ENCODE measurements at regions not wholly inside any gene's neighbourhood (a gene's known extent, or its start where the extent isn't known, plus 50 kb on each side); places are given as distances from the start of the nearest gene placed in this dataset.
"Not testable (repeated sequence)": the region's sequence is repeated elsewhere in the genome, so short reads cannot be mapped to it uniquely, and the experiment has no call there.

DNA sequence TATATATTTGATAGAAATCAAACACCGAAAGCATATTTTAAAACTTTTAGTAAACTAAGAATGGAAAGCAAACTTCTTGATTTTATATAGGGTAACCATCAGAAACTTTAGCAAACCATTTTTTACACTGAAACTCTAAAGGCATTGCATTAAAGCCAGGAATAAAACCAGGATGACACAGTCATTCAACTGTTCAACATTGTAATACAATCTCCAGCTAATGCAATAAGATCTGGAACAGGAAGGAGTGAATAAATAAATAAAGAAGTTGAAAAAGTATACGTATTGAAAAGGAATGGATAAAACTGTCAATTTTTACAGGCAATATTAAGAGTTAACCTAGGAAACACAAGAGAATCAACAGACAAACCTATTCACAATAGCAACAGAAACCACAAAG is 181.9 kb upstream of the TTC14 start:
- no peak for DNase-seq

DNA sequence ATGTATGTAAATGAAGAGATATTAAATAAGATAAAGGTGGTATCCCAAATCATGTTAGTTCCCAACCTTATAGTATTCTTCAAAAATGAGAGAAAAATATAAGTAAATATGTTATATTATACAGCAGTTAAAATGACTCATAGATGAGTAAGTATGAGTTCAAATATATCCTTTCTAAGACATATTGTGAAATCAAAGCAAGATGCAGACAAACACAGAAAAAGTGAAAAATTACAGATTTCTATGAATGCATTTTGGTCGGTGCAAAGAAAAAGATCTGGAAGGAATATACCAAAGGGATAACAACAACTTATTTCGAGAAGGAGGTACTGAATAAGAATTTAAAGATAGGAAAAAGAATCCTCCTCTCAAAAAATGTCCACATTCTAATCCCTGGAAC is 181.2 kb upstream of the TTC14 start:
- no peak for DNase-seq

DNA sequence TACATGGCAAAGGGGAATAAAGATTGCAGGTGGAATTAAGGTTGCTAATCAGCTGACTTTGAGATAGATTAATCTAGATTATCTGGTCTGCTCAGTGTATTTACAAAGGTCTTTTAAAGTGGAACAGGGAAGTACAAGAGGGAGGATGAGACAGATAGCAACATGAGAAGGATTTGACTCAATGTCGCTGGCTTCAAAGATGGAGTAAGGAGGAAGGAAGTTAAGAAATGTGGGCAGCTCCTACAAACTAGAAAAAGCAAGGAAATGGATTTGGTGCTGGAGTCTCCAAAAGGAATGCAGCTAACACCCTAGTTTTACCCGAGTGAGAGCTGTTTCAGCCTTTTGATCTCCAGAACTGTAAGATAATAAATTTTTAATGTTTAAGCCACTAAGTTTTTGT is 180.7 kb upstream of the TTC14 start:
- no peak for DNase-seq

DNA sequence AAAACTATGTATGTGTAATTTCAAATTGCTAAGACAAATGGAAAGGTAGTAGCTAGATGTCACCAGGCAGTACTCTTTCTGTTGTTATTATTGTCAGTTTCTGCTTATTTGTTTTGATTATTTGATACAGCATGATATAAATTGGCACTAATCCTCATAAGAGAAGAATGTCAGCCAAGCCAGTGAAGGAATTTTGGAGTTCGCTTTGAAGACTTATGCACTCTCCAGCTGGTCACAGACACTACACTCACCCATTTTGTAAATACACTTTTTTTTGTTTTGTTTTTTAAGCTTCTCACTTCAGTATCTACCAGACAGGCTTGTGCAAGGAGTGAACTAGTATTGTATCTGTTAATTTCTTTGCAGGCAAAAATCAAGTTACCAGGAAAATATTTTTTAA is 180.2 kb upstream of the TTC14 start:
- DNase-seq = no peak

DNA sequence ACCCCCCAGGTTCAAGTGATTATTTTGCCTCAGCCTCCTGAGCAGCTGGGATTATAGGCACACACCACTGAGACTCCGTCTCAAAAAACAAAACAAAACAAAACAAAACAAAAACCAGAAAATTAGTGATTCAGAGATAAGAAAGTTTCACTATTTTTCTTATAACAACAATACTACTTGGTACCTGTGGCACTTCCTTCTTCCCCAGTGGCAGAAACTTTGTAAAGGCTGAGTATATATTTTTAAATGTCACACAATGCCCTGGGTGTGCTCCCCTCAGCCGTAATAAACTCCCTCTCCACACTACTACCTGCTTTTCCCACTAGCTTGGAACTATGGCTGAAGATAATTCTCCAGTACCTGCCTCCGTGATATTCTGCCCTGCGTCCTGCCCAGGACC is 177.7 kb upstream of the TTC14 start:
- not testable (repeated sequence) for DNase-seq

DNA sequence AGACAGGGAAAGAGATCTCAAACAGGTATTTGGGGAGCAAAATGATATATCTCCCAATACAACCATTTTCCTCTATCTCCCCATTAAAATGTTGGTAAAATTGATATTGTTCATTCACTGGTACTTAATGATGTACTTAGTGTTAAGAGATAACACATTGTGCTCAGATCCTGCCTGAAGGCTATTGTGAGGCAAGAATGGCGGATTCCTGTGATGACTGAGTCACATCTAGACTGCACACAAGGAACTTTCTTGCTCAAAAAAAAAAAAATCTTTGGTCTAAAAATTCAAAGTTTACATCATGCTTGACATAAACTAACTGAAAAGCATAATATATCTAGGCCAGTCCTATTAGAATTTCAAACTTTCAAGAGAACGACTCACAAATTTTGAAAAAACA is 171.1 kb upstream of the TTC14 start:
- no peak for DNase-seq

DNA sequence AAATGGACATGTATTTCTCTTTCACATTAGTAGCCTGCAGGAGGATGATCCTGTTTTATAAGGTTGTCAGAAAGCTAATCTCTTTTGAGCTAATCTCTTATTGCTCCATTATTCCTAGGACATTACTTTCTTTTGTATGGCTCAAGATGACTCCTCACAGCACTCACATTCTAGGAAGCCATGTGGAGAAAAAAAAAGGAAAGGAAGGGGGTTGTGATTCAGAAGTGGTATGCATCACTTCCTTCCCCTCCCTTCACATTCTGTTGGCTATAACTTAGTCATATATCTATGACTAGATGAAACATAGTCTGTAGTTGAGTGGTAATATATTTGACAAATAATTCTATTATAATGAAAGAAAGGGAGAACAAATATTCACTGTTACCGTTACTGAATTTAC is 168.8 kb upstream of the TTC14 start:
- DNase-seq = no peak

DNA sequence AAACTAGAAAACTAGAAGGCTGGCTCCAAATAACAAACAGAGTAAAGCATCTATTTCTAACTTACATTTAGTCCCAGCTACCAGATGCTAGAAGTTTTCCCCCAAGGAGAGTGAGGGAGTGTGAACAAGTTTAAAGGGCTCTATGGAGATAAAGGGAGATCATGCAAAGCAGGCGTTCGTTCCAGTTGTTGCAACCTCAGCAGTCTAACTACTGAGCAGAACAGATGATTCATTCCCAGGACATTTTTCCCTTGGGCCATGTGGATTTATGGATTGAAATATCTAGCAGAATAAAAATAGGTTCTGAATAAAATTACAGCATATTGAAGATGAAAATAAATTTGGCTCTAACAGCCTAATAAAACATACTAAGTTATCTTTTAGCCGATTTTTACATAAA is 154.8 kb upstream of the TTC14 start:
- DNase-seq = no peak

DNA sequence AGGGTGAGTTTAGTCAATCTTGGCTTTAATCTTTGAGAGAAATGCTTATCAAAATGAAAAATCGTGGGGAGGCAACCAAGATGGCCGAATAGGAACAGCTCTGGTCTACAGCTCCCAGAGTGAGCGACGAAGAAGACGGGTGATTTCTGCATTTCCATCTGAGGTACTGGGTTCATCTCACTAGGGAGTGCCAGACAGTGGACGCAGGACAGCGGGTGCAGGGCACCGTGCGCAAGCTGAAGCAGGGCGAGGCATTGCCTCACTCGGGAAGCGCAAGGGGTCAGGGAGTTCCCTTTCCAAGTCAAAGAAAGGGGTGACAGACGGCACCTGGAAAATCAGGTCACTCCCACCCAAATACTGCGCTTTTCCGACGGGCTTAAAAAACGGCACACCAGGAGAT is 153.6 kb upstream of the TTC14 start:
- not testable (repeated sequence) for DNase-seq

DNA sequence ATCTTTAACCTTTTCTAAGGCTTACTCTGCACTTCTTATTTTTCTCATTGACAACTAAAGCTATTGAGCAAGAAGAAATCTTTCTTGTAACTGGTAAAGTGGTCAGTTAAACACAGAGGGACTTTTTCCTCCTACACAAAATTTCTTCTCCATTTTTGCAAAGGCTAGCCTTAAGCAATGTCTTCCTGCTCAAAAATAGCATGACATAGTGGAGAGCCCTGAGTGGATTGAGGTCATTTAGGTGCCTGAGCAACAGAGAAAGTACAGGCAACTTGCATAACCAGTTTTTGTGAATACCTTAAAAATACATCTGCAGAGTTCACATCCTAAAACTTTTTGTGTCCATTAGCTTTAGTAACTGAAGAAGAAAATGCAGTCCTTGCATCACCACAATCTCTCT is 144.7 kb upstream of the TTC14 start:
- no peak for DNase-seq

DNA sequence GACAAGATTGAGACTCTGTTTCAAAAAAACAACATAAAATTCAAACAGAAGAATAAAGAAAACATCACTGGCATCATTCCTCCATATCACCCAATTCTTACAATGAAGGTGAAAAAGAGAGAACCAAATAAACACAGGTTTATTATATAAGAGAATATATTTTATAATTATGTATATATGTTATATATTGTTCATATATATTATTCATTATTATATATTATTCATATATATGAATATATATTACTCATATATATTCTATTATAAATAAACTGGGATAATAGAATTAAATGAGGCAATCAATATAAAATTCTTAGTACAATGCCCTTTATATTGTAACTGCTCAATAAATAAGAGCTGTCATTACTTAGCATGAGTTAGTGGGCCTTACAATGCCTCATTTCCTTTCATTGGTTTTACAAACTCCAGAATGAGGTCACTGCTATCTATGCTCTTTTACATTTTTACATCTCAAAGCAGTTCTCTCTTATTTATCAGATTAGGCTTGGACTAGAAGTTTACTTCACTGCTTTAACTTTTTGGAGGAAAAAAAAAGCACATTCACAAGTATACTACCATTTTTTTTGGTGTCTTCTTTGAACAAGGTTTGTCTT is 135.5 kb upstream of the TTC14 start:
- no peak for DNase-seq

DNA sequence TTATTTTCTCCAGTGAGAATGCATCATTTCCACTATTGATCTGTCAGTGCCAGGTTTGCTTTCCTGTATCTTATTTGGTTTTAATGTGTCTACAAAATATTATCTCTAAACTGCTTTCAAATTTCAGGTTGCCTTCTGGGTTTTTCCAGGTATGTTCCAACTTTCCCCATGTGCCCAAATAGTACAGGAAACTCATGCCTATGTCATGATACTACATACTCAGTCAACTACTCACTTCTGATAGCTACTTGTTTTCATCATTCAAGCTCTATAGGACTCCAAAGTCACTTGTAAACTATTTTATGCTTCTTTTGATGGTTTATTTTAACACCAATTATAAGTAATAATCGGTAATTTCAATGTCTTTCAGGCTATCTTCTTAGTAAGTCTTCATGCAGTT is 134.8 kb upstream of the TTC14 start:
- DNase-seq = no peak

DNA sequence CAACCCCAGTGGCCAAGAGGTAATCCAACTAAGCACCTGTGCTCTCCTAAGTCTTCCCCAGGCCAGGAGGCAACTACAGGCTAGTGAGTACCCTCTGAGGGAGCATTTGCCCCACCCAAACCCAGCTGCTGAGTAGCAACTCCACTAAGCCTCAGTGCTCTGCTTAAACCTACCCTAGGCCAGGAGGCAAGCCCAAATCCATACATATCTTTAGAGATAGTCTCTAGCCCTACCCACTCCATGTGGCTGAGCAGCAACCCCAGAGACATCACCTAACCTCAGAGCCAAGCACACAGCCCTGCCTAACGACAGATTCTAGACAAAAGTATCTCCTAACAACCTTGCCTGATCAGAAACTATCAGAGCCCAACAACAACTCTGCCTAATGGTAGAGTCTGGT is 132.8 kb upstream of the TTC14 start:
- DNase-seq = no peak

DNA sequence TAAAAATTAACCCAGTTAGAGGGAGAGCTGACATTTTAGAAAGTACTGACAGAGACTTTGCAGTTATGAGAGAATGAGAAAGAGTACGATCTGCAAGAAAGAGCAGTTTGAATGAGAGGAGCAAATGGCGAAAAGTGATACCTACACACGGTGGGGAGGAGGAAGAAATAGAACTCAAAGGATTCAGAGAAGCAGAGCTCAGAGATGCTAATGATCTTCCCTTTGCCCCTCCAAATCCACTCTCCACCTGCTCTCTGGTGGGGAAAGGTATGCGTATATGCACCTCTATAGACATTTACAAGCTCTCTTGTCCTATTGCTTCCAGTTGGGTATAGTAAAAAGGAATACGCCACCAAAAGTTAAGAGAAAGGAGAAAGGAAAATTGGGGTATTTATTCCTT is 123.3 kb upstream of the TTC14 start:
- no peak for DNase-seq

DNA sequence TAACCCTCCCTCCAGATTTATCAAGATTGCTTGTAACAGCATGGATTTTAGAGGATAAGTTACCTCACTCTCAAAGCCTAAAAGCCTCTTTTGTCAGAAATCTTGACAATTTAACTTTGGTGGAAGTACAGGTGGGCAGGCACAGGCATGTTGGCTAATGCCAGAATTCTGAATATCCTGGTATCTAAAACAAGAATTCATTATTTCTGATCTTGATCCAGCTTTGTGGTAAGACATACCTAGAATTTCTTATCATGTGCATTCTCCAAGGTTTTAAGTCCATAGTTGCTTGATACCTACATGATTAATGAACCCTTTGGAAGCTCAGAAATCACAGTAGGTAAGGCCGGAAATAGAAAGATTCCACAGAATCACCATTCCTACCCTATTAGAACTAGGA is 109.9 kb upstream of the TTC14 start:
- no peak for DNase-seq

DNA sequence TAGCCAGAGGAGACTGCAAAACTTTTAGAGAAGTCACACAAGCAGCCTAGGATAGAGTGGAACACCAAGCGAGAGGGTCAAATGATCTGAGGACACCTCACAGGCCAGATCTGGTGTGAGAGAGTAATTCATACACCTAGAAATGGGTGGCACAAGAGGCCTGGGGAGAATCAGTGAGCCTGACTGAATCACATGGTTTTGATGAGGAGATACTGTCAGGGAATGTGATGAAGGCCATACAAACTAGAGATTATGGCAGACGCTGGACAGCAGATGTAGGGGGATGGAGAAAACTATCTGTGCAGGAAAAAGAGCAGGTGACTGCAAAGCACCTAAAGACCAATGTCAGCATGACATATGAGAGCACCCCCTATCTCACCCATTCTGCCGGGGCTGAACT is 105.0 kb upstream of the TTC14 start:
- DNase-seq = no peak

DNA sequence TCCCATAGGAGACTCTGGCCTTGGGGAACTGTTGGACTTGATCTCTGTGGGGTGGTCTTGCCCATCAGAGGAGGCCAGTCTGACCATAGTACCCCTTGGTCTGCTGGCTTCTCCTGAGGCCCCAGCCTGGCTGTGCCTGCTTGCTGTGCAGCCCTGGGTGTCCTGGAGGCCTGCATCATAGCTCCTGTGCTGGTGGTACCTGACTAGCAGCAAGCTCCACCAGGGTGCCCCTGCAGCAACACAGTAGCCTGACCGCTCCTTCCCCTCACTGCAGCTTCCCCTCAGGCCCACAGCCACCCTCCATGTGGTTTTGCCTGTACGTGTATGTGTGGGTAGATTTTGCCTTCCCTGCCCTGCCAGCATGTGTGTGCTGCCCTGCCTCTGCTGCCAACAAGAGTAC is 85.6 kb upstream of the TTC14 start:
- no peak for DNase-seq

DNA sequence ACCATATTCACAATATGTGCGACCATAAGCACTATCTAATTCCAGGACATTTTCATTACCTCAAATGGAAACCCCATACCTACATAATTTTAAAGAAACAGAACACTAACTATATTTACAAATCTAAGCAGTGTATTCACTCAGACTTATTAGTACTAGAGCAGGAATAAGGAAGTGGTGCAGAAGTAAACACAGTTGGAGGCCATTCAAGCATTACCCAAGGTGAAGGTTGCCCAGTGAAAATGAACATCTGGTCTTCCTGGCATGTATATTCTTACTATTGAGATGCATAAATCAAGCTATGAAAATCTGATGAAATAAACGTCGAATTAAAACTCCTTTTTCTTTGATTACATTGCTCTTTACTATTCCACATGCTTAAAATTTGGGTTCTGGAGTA is 78.9 kb upstream of the TTC14 start:
- no peak for DNase-seq

DNA sequence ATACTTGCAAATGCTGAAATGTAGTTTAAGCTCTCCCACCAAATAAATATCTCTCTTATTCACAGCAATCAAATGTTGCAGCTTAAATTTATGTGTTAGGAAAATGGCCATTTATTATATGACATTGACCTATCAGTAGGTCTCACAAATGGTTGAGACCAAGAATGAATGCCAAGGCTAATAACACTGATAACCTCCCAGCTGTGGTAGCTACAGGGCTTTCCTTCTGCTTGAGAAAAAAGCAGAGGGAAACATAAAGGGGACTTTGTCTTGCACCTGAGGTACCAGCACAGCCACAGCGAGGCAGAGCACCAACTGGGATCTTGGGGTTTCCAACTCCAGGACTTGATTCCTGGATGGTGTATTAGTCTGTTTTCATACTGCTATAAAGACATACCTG is 73.1 kb upstream of the TTC14 start:
- no peak for DNase-seq

DNA sequence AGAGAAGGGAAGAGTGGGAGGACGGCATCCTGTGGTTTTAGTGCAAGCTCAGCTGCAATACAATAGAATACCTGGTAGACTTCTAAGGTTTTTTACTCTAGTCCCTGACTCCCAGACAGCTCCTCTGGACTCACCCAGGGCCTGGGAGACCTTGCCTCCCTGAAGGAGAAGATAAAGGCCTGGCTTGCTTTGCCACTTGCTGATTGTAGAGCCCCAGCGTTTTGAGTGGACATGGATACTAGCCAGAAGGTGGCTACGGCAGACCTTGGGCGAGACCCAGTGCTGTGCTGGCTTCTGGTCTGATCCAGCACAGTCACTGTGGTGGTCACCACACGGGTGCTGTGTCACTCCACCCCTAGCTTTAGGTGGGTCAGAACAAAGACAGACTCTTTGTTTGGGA is 72.2 kb upstream of the TTC14 start:
- no peak for DNase-seq

DNA sequence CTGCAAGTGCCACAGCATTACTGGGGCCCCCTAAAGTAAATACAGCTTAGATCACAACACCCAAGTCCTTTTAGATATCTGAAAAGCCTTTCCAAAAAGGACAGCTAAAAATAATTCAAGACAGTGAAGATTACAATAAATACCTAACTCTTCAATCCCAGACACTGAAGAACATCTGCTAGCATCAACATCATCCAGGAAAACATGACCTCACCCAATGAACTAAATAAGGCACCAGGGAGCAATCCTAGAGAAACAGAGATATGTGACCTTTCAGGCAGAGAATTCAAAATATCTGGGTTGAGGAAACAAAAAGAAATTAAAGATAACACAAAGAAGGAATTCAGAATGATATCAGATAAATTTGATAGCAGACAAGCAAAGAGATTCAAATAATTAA is 71.7 kb upstream of the TTC14 start:
- DNase-seq = no peak

DNA sequence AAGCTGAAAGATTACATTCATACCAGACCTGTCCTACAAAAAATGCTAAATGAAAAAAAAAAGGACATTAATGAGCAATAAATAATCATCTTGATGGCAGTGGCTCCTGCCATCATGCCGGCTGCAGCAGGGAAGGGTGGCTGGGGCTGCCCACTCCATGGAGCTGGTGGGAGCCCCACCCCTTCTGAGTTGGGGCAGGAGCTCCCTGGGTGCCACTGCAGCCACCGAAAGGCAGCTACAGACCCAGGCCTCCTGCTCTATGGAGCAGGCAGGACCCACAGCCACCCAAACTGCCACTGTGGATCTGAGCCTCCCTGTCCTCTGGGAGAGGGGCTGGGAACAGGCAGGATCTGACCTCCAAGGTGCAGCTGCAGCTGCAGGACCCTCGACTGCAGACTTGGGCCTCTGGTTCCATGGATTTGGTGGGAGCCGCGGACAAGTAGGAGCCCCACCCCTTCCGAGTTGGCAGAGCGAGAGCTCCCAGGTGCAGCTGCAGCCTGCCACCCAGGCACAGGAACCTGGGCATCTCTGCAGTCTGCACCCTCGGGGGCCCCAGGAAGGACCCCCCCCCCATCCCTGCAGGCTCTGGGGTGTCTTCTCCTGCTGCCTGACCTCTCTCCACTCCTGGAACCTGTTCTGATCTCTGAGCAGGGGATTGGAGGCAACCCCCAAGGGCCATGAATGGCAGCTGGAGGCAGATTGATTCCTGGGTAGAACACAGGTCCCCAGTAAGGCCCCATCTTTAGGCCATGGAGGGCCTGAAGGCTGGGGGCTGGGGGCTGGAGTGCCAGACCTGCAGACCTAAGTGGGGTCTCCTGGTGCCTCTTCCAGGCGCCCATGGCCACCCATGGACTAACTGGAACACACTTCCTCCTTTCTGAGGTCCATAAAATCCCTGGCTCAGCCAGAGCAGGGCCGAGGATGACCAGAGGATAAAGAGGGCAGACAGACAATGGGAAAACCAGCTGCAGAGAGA is 70.4 kb upstream of the TTC14 start:
- no peak for DNase-seq

DNA sequence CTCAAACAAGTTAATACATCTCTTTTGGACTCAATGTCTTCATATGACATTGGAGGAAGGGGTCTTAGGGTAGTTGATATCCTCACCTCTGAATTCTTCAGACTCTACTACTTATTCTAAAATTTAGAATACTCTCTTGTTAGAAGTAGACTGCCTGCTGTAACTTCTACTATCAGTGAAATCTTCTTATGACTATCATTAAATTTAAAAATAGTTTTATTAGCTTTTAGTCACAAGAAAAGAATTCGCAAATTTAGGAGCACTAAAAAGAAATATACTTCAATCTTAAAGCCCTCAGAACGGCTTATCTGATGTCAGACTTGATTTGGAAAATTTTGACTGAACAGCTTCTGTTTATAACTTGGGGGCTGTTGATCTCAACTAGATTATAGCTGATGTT is 67.1 kb upstream of the TTC14 start:
- no peak for DNase-seq

DNA sequence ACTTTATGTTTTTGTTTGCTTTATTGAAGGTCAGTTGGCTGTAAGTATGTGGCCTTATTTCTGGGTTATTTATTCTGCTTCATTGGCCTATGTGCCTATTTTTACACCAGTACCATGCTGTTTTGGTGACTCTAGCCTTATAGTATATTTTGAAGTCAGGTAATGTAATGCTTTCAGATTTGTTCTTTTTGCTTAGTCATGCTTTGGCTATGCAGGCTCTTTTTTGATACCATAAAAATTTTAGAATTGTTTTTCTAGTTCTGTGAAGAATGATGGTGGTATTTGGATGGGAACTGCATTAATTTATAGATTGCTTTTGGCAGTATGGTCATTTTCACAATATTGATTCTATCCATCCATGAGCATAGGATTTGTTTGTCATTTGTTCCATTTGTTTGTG is 63.5 kb upstream of the TTC14 start:
- no peak for DNase-seq
